GM19467 (cell line): ENCODE measurements at regions not wholly inside any gene's neighbourhood (a gene's known extent, or its start where the extent isn't known, plus 50 kb on each side); places are given as distances from the start of the nearest gene placed in this dataset.
"Not testable (repeated sequence)": the region's sequence is repeated elsewhere in the genome, so short reads cannot be mapped to it uniquely, and the experiment has no call there.

ENCODE experiments used
- ATAC-seq: cut with Tn5 transposase; IDR thresholded peaks from one replicate; pipeline ENCODE4 v1.9.1; 2021; ENCODE audit warnings: mild to moderate bottlenecking, moderate library complexity; ENCODE audit not compliant: unreplicated experiment

DNA sequence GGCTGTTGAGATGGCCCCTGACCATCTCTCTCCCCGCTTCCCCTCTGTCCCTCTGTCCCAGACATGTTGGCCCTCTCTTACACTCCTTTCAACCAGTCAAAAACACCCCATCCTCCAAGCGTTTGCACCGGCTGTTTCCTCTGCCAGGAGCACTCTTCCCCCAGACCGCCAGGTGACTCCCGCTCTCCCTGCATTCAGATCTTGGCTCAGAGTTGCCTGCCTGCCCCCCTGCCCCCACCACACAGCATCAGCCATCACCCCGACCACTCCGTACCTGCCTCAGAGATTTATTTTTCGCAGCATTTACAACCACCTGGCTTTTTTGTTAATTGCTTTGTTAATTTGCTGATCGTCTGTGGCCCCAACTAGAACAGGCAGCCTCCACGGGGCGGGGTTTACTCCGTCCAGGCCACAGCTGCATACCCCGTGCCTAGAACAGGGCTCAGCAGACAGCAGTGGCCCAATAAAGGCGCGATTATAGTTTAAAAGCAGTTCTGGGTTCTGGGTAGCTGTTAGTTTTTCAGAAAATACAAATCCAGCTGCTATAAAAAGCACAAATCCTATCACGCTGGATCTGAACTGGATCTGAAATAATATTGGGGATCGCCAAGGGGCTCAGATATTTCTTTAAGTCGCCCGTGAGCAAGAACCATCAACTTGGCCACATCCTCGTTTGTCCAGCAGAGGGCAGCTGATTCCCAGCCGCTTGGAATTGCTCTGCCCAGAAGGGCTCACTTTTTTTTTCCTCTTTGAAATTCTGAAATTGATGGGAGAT, 173.6 kb downstream of the IRF8 start:
- ATAC-seq = no peak

DNA sequence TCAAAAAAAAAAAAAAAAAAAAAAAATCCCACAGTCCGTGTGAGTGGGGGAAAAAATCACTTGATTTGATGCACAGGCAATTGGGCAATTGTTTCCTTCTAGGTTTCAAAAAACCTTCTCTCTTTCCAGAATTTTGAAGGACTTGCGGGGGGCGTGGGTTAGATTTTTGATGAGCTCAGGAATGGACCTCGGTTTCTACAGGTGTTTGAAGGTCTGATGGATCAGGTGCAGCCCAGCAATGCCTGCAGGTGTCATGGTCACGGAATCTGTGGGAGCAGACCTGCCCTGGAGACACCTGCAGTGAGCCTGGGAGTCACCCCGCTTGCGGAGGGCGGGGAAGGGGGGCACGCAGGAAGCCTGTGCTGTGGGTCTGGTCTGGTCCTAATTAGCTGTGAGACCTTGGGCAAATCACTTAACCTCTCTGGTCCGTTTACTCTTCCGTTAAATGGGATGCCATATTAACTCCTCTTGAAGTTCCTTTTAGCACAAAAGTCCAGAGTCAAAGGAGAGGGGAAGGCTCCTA, 174.2 kb downstream of the IRF8 start:
- no peak for ATAC-seq

DNA sequence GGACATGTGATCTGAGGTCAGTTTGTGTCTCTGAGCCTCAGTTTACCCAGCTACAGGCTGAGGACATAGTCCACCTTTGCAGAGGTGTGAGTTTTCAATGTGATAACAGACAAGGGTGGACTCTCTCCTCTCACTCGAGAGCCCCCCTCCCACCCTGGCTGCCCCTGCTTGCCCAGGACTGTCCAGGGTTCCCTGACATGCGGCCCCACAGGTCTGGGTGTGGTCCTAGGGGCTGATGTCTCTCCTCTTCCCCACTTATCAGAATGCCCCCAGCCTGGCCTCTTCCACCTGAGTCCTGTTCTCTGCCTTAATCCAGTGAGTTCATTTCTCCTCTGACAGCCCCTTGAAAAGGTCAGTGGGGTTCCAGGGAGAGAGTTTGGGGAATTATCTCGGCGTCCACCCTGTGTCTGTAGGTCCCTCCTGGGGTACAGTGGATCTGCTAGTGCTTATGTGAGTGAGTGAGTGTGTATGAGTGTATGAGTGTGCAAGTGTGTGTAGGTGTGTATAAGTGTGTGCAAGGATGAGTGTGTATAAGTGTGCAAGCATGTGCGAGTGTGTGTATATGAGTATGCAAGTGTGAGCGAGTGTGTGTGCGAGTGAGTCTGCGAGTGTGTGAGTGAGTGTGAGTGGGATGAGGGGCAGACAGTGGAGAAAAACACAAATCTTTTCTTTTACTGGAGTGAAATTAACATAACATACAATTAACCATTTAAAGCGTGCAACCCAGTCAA, 175.0 kb downstream of the IRF8 start:
- ATAC-seq = no peak

DNA sequence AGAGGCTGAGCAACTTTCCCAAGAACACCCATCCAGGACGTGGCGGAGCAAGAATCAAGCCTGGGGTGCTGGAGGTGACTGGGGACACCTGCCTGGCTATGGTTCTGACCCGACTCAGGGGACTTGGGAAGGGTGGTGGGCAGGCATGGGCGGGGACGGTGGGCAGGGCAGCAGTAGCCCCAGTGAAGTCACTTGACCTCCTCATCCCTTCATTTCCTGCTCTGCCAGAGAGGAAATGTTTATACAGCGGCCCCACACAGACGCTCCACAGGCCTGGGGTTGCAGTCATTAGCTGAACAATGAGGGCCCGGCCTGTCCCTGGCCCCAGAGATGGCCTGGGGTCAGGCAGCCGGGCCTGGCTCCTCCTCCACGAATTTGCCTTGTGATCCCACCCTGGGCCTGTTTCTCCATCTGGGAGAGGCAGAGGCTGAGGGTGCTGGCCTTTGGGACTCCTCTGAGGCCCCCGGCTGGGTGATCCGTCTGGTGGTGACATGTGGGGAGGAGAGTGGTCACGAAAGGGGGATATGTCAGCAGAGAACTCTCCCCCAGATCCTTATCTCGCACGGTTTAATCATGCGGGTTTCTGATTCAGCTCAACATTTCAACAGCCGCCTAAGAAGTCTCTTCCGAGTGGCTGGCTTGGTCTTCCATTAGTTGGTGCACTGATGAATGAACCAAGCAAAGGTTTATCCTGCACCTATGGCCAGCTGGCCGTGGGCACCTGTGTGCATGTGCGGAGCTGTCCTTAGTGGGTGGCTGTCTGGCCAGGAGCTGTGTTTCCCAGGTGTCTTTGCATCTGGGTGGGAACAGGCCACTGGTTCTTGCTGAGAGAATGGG, 175.9 kb downstream of the IRF8 start:
- no peak for ATAC-seq

DNA sequence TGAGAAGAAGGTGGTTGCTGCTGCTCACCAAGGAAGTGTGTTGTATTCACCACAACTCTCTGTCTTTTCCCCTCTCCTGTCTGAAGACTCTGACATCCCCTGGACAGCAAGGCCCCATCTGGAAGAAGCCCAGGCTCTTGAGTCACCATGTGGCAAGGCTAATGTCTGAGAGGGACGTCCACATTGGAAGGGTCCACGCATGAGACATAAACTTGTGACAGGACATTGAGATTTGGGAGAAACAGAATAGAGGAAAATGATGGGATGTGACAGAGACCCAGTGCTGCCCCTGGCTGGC, 176.5 kb downstream of the IRF8 start:
- ATAC-seq = no peak

DNA sequence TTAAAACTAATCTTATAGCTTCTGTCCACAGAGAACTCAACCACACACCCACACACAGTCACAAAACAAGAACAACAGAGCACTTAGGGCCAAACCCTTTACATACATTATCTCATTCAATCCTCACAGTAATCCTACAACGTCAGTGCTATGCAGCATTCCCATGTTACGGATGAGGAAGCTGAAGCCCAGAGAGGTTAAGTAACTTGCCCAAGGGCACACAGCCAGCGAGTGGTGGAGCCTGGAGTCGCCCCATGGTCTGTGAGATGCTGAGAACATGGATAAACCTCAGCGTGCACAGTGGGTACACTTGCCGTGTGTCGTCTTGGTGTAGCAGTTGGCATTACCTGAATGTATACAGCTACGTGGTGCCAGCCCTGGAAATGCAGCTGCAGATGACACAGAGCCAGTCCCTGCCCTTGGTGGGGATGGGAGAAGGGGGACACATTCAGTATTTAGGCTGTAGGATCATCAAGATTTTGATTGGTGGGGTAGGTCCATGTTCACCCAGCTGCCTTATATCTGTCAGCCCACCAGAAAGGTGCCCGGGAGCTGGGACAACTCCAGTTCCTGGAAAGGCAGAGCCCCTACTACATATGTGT, 177.0 kb downstream of the IRF8 start:
- no peak for ATAC-seq

DNA sequence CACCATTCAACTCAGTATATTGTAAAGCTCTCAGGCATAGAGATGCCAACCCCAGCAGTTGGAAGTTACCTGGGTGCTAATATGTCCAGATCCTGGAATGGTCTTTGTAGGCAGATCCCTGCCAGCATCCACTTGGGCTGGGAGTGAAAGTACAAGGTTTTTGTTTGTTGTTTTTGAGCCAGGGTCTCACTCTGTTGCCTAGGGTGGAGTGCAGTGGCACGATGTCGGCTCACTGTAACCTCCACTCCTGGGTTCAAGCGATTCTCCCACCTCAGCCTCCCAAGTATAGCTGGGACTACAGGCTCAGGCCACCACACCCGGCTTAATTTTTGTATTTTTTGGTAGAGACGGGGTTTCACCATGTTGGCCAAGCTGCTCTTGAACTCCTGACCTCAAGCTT, 177.6 kb downstream of the IRF8 start:
- no peak for ATAC-seq

DNA sequence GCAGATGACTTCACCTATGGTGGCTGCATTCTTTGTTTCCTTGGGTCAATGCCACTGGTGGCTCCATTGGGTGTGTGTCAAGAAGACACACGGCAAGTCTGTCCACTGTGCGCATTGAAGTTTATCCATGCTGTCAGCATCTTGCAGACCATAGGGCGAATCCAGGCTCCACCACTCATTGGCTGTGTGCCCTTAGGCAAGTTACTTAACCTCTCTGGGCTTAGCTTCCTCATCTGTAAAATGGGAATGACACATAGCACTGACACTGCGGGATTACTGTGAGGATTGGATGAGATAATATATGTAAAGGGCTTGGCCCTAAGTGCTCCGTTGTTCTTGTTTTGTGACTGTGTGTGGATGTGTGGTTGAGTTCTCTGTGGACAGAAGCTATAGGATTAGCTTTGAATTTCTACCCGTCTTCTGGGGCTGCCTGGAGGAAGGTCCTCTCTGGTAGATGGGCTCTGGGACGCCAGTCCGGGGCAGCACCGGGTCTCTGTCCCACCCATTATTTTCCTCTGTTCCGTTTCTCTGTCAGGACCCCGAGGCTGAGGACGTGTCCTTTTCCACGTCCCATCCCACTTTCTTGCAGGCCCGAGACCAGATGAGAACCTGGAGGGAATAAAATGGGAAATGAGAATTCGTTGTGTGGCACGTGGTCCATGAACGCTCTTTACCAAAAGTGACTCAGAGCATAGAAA, 178.4 kb downstream of the IRF8 start:
- ATAC-seq = no peak

DNA sequence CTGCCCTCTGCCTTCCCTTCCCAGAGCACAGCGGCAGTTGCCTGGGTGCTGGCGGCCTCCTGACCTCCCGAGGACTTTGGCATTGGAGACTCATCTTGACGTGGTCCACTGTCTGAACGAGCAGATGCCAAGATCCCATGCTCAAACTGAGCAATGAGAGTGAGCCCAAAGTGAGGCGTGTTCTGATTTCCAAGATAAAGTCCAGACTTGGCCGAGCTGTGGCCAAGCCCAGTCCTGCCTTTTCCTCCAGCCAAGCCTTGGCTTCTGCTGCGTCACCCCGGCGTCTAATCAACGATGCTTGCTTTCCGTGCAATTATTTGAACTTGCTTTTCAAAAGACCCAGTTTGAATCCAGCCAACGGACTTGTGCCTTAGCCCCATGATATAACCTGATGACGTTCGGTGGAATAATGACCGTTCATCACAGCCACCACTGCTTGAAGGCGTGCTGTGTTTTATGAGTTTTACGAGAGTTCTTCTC, 179.2 kb downstream of the IRF8 start:
- ATAC-seq = no peak

DNA sequence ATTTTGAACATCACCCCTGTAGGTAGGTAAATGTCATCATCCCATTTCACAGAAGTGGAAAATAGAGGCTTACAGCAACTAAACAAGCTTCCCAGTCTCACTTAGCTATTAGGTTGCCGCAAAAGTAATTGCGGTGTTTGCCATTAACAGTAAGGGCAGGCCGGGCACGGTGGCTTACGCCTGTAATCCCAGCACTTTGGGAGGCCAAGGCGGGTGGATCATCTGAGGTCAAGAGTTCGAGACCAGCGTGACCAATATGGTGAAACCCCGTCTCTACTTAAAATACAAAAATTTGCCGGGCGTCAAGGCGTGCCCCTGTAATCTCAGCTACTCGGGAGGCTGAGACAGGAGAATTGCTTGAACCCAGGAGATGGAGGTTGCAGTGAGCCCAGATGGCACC, 179.7 kb downstream of the IRF8 start:
- not testable (repeated sequence) for ATAC-seq

DNA sequence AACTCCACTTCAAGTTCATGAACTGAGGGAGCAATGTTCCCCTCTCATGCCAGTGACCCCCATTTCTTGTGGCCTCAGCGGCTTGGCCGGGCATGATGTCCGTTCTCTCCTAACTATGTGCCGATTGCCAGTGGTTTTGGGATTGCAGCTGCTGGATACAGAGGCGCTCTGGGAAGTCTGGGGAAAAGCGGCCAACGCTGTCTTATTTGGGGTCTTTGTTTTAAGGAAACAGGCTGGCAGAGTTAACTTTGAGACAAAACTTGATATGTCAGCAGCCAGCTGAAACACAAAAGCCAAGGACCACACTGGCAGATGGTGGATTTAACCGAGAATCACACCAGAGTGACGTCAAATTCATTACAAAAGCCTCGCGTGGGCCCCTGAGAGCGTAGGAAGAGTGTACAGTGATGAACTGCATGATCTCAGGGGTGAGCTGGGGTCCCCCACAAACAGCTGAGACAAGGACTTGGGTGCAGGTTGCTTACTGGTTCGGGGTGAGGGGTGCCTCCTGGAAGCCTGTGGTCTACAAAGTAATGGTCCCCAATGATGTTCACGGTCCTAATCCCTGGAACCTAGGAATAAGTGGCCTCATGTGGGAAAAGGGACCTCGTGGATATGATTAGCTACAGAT, 180.4 kb downstream of the IRF8 start:
- no peak for ATAC-seq

DNA sequence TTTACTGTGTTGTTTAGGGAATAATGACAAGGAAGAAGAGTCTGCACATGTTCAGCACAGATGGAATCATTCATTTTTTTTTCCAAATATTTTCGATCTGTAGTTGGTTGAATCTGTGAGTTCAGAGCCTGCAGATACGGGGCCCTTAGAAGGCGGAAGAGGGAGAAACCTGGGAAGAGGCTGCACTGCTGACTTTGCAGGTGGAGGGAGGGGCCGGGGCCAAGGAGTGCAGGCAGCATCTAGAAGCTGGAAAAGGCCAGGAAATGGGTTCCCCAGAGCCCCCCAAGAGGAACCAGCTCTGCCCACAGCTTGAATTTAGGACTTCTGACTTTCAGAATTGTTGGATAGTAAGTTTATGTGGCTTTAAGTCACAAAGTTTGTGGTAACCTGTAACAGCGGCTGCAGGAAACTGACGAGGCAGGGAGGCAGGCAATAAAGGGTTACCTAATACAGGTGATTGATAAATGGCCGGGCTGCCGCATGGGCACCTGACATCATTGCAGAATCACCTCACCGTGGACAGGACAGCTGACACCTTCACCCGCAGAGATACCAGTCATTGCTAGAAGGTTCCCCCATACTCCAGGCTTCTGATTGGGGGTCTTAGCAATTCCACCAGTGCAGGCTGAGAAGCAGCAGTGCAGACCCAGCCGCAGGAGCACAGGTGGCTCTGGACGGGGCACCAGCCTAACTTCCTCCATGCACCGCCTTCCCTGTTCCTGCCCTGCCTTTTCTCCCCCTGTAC, 181.3 kb downstream of the IRF8 start:
- no peak for ATAC-seq

DNA sequence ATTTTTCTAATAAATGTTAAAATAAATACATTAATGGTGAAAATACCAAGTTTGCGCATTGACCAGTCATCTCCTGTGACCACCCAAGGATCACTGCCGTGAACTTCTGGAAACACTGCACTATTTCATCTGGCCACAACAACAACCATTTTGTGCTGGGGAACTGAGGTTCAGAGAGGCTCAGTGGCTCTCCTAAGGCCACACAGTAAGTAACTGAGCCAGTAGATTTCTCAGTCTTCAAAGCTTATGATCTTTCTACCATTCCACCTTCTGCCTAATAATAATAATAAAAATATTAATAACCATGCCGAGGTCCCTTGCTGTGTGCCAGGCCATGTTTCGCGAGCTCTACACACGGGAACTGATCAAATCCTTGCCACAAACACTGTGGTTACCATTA, 182.0 kb downstream of the IRF8 start:
- no peak for ATAC-seq

DNA sequence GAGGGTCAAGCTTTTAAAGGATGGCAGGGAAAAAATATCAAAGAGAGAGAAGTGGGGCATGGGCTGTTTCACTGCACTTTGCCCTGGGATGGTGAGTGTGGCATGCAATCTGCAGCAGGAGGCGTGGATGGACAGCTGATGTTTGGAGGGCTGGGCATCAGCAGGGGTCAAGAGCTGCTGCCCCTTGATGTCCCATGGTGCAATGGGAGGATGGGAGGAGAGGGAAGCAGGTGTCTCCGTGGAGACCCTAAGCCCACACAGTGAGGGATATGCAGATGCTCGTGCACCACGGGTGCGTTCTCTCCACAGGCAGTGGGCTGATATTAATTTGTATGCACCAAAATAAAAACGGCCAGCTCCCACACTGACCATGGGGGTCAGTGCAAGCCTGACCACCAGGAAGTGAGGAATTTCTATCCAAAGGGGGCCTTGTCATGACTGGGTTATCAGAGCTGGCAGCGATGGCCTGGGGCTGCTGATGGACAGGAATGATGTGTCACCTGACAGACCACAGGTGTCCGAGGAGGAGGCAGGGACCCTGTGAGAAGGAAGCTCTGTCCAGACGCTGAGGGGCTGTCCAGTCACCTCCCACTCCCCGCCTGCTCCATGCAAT, 183.6 kb downstream of the IRF8 start:
- no peak for ATAC-seq

DNA sequence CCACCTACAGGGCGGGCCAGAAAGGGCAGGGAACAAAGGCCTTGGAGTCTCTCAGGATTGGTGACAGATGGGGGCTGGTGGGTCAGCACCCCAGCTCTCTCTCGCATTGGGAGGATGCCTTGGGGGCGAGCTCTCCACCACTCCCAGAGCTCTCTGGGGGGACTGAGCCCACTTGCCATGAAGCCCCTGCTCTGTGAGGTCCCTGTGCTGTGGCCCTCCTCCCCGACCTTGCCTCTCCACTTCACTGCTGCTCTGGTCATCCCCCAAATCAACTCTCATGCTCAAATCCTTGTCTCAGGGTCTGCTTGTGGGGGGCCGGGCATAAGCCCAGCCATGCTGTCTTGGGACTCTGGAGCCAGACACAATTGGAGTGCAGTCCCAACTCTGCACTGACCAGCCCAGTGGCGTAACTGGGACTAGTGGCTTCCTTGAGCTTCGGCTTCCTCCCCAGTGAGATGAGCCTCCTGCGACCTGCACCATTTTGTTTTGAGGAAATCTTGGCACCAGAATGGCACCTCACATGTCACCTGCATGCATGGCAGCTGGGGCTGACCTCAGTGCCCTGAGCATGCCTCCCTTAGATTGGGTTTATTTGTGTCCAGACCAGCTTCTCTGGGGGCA, 184.5 kb downstream of the IRF8 start:
- no peak for ATAC-seq

DNA sequence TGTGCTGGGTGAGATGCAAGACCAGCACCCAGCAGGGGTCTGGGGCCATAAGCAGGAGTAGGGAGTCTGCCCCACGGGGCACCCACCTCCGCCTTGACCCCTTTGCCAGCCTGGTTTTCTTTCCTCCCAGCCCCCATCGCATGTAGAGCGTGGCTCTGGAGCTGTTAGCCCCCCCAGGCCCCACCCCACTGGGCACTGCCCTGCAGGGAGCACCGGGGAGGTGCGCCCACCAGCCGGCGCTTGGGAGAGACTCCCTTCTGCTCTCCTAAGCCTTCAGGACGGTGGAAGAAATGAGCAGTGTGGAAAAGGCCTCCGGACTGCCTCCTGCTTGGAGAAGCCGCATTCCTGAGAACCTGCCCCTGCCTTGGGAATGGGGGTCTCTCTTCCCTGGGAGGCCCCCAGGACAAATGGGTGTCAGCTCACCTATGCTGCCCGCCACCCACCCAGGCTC, 186.2 kb downstream of the IRF8 start:
- ATAC-seq = no peak

DNA sequence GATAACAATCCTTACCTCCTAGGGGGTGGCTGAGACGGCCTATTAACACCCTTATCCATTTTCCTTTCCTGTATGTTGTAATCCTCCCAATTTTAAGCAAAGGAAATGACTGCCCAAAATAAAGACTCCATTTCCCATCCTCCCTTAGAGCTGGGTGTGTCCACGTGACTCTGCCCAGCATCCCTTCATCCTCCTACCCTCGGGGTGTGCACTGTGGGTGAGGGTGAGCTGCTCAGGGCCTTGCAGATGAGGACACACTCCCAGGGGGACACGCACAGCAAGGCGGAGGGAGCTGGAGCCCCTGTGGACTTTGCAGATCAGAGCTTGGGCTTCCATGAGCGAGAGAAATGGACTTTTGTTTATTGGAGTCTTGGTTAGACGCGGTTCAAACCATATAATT, 186.8 kb downstream of the IRF8 start:
- no peak for ATAC-seq

DNA sequence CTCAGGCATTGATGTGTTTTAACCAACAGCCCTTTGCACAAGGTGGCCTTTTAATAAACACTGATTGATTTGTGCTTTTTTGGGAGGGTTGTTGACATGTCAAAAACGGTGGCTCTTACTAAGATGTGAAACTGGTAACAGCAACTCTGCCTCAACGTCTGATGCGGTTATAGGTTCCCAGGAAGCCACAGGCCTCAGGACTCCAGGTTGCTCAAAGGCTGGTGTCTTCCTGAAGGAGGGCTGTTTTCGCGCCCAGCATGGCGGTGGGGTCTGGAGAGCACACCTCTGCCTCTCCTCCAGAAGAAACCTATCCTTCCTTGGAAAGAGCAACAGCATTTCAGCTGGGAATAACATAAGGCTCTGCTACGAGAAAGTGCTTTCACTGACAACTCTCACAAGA, 187.5 kb downstream of the IRF8 start:
- no peak for ATAC-seq
